Left ventricle myocardium inferior (tissue), 1 donor: ENCODE measurements at regions not wholly inside any gene's neighbourhood (a gene's known extent, or its start where the extent isn't known, plus 50 kb on each side); places are given as distances from the start of the nearest gene placed in this dataset.

Experiments used
- DNase-seq: peaks from one replicate; pipeline ENCODE4 v3.0.0-alpha.2; 2020
- H3K27ac ChIP-seq: fragments of 200-600 bp; replicated peaks from 2 replicates; pipeline ENCODE4 v1.8.0; 2021
- H3K27me3 ChIP-seq: fragments of 200-600 bp; 2 replicates; pipeline ENCODE4 v1.8.0; 2021; ENCODE audit warnings: low read depth
- H3K36me3 ChIP-seq: fragments of 200-600 bp; 2 replicates; pipeline ENCODE4 v1.8.0; 2021
- H3K4me1 ChIP-seq: fragments of 200-600 bp; 2 replicates; pipeline ENCODE4 v1.8.0; 2021
- H3K4me3 ChIP-seq: fragments of 200-600 bp; 2 replicates; pipeline ENCODE4 v1.8.0; 2021; ENCODE audit warnings: mild to moderate bottlenecking, moderate library complexity
- H3K9me3 ChIP-seq: fragments of 200-600 bp; replicated peaks from 2 replicates; pipeline ENCODE4 v1.8.0; 2021
- intact Hi-C: fragments of 100-400 bp; cut with micrococcal nuclease; formaldehyde crosslinking; loops from one replicate; pipeline ENCODE4 v1.11.0; 2022
- TF ChIP-seq, protein P1 (sequence below): fragments of 200-600 bp; IDR thresholded peaks from 2 replicates; pipeline ENCODE4 v1.8.0; 2021; ENCODE audit warnings: antibody characterized with exemption, mild to moderate bottlenecking, borderline replicate concordance
- donor health status: DM: no; HTN: yes; CAD: no; lungs with severe emphysema.

DNA sequence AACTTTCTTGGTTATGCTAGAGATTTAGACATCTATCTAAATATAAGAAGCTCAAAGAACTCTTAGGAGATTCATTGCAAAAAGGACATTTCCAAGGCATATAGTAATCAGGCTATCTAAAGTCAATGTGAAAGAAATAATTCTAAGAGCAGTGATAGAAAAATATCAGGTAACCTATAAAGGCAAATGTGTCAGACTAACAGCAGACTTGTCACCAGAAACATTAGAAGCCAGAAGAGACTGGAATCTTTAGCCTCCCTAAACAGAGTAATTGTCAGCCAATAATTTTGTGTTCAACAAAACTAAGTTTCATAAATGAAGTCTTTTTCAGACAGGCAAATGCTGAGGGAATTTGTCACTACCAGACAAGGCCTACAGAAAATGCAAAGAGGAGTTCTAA, 122.0 kb upstream of the SCAF11 start:
- TF ChIP-seq, protein P1, sequence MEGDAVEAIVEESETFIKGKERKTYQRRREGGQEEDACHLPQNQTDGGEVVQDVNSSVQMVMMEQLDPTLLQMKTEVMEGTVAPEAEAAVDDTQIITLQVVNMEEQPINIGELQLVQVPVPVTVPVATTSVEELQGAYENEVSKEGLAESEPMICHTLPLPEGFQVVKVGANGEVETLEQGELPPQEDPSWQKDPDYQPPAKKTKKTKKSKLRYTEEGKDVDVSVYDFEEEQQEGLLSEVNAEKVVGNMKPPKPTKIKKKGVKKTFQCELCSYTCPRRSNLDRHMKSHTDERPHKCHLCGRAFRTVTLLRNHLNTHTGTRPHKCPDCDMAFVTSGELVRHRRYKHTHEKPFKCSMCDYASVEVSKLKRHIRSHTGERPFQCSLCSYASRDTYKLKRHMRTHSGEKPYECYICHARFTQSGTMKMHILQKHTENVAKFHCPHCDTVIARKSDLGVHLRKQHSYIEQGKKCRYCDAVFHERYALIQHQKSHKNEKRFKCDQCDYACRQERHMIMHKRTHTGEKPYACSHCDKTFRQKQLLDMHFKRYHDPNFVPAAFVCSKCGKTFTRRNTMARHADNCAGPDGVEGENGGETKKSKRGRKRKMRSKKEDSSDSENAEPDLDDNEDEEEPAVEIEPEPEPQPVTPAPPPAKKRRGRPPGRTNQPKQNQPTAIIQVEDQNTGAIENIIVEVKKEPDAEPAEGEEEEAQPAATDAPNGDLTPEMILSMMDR, result no peak
- DNase-seq, result no peak
- Histone ChIP-seq H3K27ac (no peak overlapping the region), H3K4me1 (peaks cover 12% of the 10 kb centered on the region), H3K36me3 (no peaks in the 10 kb centered on the region), H3K9me3 (peaks cover 15% of the 10 kb centered on the region), H3K27me3 (no peaks in the 10 kb centered on the region), H3K4me3 (no peak overlapping the region)
- intact Hi-C loops, result no loop called here

DNA sequence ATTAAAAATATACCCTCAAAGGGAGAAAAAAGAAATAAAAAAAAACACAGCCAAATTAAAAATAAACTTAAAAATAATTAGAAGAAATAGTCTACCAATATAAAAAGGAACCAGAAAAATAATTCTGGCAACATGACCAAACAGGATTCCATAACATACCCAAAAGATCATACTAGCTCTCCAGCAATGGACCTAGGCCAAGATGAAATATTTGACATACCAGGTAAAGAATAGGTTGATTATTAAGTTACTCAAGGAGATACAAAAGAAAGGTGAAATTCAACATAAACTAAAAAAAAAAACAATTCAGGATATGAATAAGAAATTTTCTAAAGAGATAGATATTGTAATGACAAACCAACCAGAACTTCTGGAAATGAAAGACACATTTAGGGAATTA, 121.3 kb upstream of the SCAF11 start:
- intact Hi-C loops, result no loop called here
- Histone ChIP-seq H3K36me3 (no peaks in the 10 kb centered on the region), H3K9me3 (peaks cover 15% of the 10 kb centered on the region), H3K27ac (no peak overlapping the region), H3K4me3 (no peak overlapping the region), H3K27me3 (no peaks in the 10 kb centered on the region), H3K4me1 (peaks cover 12% of the 10 kb centered on the region)
- DNase-seq, result no peak
- TF ChIP-seq, protein P1, result no peak

DNA sequence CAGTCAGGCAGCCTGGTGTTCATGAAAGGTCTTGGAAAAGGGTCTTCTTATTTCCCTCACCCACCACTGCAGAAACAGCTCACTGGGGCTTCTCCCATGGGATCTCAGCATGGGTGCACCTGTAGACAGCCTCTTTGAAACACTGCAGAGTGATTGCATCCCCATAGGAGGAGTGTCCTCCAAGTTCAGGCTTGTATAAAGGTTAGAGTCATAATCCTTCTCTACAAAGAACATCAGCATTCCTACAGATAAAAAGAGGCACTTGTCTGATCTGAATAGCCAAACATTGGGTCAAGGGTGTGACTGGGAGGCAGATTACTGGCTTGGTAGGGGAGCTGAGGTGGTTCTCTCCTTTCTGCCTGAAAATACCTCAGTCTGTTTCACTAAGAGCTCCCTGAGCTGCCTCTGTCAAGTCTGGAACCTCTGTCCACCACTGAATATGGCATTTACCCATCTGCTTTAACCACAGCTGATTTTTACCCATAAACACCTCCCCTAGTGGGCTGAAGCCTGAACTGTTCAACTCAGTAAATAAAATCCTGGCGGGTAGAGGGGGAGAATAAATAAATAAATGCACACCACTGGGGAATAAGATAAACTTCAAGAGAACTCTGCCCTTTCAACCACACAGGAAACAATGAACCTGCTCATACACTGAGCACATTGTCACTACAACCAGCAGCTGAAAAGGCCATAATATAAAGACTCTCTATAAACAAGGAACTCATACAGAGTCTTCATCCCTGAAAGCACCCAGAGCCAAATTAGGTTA, 120.7 kb upstream of the SCAF11 start:
- Histone ChIP-seq H3K4me3 (no peak overlapping the region), H3K9me3 (peaks cover 15% of the 10 kb centered on the region), H3K36me3 (no peaks in the 10 kb centered on the region), H3K4me1 (peaks cover 12% of the 10 kb centered on the region), H3K27me3 (no peaks in the 10 kb centered on the region), H3K27ac (no peak overlapping the region)
- DNase-seq, result no peak
- intact Hi-C loops, result no loop called here
- TF ChIP-seq, protein P1, result no peak

DNA sequence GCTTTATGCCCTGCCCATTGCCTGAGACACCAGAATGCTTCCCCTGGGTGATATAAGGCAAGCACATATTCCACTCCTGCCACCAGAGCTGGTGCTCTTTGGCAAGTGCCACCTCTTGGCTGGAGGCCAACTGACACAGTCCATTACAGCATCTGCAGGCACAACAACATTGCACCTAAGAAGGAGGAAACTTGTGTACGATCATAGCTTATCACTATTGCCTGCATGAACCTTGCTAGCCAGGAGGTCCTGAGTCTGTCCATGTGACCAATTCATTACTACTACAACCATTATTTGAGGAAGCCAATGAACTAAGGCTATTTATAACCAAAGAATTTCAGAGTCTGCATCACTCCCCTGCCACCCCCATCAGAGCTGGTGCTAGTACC, 119.8 kb upstream of the SCAF11 start:
- Histone ChIP-seq H3K36me3 (no peaks in the 10 kb centered on the region), H3K27me3 (no peaks in the 10 kb centered on the region), H3K4me3 (no peak overlapping the region), H3K4me1 (peaks cover 12% of the 10 kb centered on the region), H3K9me3 (peaks cover 15% of the 10 kb centered on the region), H3K27ac (no peak overlapping the region)
- intact Hi-C loops, result no loop called here
- TF ChIP-seq, protein P1, result no peak
- peak; percentile 39 for DNase-seq

DNA sequence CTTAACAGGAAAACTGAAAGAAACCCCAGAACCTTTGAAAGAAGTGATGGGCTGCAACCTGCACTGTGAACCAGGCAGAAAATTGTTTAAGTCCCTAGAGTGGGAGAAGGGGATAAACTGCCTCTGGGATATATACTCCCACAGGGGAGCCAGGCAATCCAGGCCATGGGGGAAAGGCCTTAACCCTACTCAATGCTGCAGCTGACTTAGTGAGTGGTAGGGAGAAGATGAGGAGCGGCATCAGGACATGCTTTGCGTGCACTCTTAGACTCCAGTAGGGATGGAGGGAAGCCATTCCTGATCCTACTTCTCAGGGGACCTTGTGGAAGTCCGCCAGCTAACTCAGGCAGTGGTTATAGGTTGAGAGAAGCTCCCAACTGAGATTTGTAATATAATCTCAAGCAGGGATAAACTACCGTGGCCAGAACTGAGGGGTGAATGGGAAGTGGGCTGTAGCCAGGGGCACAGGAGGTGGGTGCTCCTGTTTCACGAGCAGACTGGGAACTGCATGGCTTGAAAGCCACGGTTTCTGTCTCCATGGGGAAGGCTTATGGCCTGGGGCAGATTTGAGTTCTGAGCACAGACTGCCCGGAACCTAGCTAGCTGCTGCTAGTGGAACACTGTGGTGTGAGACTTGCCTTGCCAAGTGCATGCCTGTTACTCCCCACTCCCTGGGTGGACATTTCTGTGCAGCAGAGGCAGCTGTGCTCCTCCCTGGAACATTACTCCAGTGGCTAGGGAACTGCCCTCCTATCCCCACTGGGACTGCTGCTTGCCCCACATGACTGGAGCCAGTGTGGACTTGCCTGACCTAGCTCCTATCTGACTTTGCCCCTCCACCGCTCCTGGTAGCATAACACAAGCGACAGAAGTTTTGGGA, 119.2 kb upstream of the SCAF11 start:
- Histone ChIP-seq H3K4me1 (peaks cover 12% of the 10 kb centered on the region), H3K27ac (no peak overlapping the region), H3K27me3 (no peaks in the 10 kb centered on the region), H3K36me3 (no peaks in the 10 kb centered on the region), H3K9me3 (peaks cover 15% of the 10 kb centered on the region), H3K4me3 (no peak overlapping the region)
- no peak for DNase-seq
- intact Hi-C loops, result no loop called here
- TF ChIP-seq, protein P1, result no peak
